ENCODE measurements at regions not wholly inside any gene's neighbourhood (a gene's known extent, or its start where the extent isn't known, plus 50 kb on each side); places are given as distances from the start of the nearest gene placed in this dataset.

GRCh38 chr10:107732045-107732444 lies 567.5 kb upstream of the SORCS1 start:
- TF ChIP-seq CTCF (conservative IDR thresholded peaks at IDR 0.05; ENCODE audit: low read length) (no peak), EZH2phosphoT487 (IDR thresholded peaks at IDR 0.05; ENCODE audit: borderline replicate concordance) (no peak)

Data from Loucy (cell line).